ENCODE measurements at regions not wholly inside any gene's neighbourhood (a gene's known extent, or its start where the extent isn't known, plus 50 kb on each side); places are given as distances from the start of the nearest gene placed in this dataset.

GRCh38 chr21:38716942-38717341 lies 88.8 kb upstream of the ETS2 start:
- TF ChIP-seq CTCF (IDR thresholded peaks at IDR 0.05; ENCODE audit: control insufficient read depth, extremely low read depth, insufficient read depth), result no peak
- DNase-seq (ENCODE audit: low read depth), result no peak
- H3K4me3 ChIP-seq (ENCODE audit: low read depth, low read length), result no peak overlapping the region

GRCh38 chr21:38718481-38718880 lies 87.2 kb upstream of the ETS2 start:
- no peak overlapping the region for H3K4me3 ChIP-seq (ENCODE audit: low read depth, low read length)
- no peak for TF ChIP-seq CTCF (IDR thresholded peaks at IDR 0.05; ENCODE audit: control insufficient read depth, extremely low read depth, insufficient read depth)
- DNase-seq (ENCODE audit: low read depth), result no peak

- no peak for DNase-seq (ENCODE audit: low read depth)
- no peak overlapping the region for H3K4me3 ChIP-seq (ENCODE audit: low read depth, low read length)
- no peak for TF ChIP-seq CTCF (IDR thresholded peaks at IDR 0.05; ENCODE audit: control insufficient read depth, extremely low read depth, insufficient read depth)
These were observed 85.7 kb upstream of the ETS2 start for GRCh38 chr21:38720074-38720473.

- H3K4me3 ChIP-seq (ENCODE audit: low read depth, low read length), result no peak overlapping the region
- no peak for DNase-seq (ENCODE audit: low read depth)
- TF ChIP-seq CTCF (IDR thresholded peaks at IDR 0.05; ENCODE audit: control insufficient read depth, extremely low read depth, insufficient read depth), result no peak
These were observed 84.7 kb upstream of the ETS2 start for GRCh38 chr21:38721055-38721454.

- H3K4me3 ChIP-seq (ENCODE audit: low read depth, low read length), result no peak overlapping the region
- no peak for DNase-seq (ENCODE audit: low read depth)
- no peak for TF ChIP-seq CTCF (IDR thresholded peaks at IDR 0.05; ENCODE audit: control insufficient read depth, extremely low read depth, insufficient read depth)
These were observed 83.8 kb upstream of the ETS2 start for GRCh38 chr21:38721958-38722357.

- H3K4me3 ChIP-seq (ENCODE audit: low read depth, low read length), result no peak overlapping the region
- DNase-seq (ENCODE audit: low read depth), result no peak
- TF ChIP-seq CTCF (IDR thresholded peaks at IDR 0.05; ENCODE audit: control insufficient read depth, extremely low read depth, insufficient read depth), result no peak
These were observed 80.3 kb upstream of the ETS2 start for GRCh38 chr21:38725196-38726157.
